SU-DHL-6 (cell line): ENCODE measurements at regions not wholly inside any gene's neighbourhood (a gene's known extent, or its start where the extent isn't known, plus 50 kb on each side); places are given as distances from the start of the nearest gene placed in this dataset.

ENCODE experiments used
- EZH2phosphoT487 ChIP-seq: fragments of 200-600 bp; sonication (generic), shearing (Covaris generic); conservative IDR thresholded peaks from 2 replicates; pipeline ENCODE4 v1.6.1; 2018; ENCODE audit warnings: mild to moderate bottlenecking, antibody characterized with exemption, low read length, moderate library complexity, mixed read lengths
- TF ChIP-seq, protein P1 (sequence below): fragments of 200-600 bp; sonication (generic); IDR thresholded peaks from one replicate; pipeline ENCODE4 v1.5.1; 2017; ENCODE audit warnings: antibody characterized with exemption, mild to moderate bottlenecking, low read length, moderate library complexity; ENCODE audit not compliant: insufficient read depth, poor library complexity, severe bottlenecking

DNA sequence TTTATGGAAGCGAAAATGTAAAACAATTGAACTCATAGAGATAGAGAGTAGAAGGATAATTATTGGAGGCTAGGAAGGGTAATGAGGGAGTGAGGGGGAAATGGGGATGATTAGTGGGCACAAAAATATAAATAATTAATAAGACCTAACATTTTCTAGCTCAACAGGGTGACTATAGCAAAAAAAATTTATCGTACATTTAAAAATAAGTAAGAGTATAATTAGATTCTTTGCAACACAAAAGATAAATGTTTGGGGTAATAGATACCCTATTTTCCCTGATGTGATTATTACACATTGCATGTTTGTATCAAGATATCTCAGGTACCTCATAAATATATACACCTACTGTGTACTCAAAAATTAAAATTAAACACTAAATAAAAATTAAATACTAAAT, 1070.0 kb downstream of the LRFN5 start:
- TF ChIP-seq, protein P1, sequence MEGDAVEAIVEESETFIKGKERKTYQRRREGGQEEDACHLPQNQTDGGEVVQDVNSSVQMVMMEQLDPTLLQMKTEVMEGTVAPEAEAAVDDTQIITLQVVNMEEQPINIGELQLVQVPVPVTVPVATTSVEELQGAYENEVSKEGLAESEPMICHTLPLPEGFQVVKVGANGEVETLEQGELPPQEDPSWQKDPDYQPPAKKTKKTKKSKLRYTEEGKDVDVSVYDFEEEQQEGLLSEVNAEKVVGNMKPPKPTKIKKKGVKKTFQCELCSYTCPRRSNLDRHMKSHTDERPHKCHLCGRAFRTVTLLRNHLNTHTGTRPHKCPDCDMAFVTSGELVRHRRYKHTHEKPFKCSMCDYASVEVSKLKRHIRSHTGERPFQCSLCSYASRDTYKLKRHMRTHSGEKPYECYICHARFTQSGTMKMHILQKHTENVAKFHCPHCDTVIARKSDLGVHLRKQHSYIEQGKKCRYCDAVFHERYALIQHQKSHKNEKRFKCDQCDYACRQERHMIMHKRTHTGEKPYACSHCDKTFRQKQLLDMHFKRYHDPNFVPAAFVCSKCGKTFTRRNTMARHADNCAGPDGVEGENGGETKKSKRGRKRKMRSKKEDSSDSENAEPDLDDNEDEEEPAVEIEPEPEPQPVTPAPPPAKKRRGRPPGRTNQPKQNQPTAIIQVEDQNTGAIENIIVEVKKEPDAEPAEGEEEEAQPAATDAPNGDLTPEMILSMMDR = no peak
- no peak for TF ChIP-seq EZH2phosphoT487
